CD14-positive monocyte (primary cell): ENCODE measurements at regions not wholly inside any gene's neighbourhood (a gene's known extent, or its start where the extent isn't known, plus 50 kb on each side); places are given as distances from the start of the nearest gene placed in this dataset.

ENCODE experiments used
- DNase-seq, 3 donors: peaks; one replicate each; pipeline ENCODE4 v3.0.0-alpha.2; 2011 to 2022
- H2AFZ ChIP-seq: 2 replicates; pipeline ENCODE4 v1.6.0; 2012; ENCODE audit warnings: mild to moderate bottlenecking, low read depth, low read length, inconsistent platforms; ENCODE audit not compliant: insufficient read depth, poor library complexity, severe bottlenecking
- H3K27ac ChIP-seq, 2 donors: 1 replicate in 1 of 2; 2 replicates in 1 of 2; pipeline ENCODE4 v1.5.1; 2012 to 2013; ENCODE audit warnings: low read length in 2 of 2, control low read depth in 1 of 2, inconsistent platforms in 1 of 2, low read depth in 1 of 2, mild to moderate bottlenecking in 1 of 2
- H3K27me3 ChIP-seq, 2 donors: one replicate each; pipeline versions ENCODE4 v1.6.0 to v1.6.1; 2011 to 2013; ENCODE audit warnings: low read length in 2 of 2; ENCODE audit not compliant: control insufficient read depth in 2 of 2, insufficient read depth in 2 of 2
- H3K36me3 ChIP-seq, 2 donors: replicated peaks in 1 of 2; 1 replicate in 1 of 2; 2 replicates in 1 of 2; pipeline versions ENCODE4 v1.5.1 to v1.6.1; 2012 to 2013; ENCODE audit warnings: low read length in 2 of 2, control low read depth in 1 of 2, inconsistent platforms in 1 of 2, mild to moderate bottlenecking in 1 of 2; ENCODE audit not compliant: insufficient read depth in 2 of 2, control insufficient read depth in 1 of 2
- H3K4me1 ChIP-seq, 2 donors: 1 replicate in 1 of 2; 2 replicates in 1 of 2; pipeline versions ENCODE4 v1.5.1 to v1.6.1; 2012 to 2013; ENCODE audit warnings: low read length in 2 of 2, control low read depth in 1 of 2, inconsistent platforms in 1 of 2, mild to moderate bottlenecking in 1 of 2, moderate library complexity in 1 of 2; ENCODE audit not compliant: insufficient read depth in 2 of 2, control insufficient read depth in 1 of 2
- H3K4me2 ChIP-seq: replicated peaks from 2 replicates; pipeline ENCODE3; 2012; ENCODE audit warnings: low read length, moderate library complexity, mild to moderate bottlenecking; ENCODE audit not compliant: poor library complexity, severe bottlenecking; ENCODE audit errors: extremely low read depth
- H3K4me3 ChIP-seq, 3 experiments: fragments of 200-600 bp in 1 of 3; sonication (generic) in 1 of 3; replicated peaks in 1 of 3; 1 replicate in 2 of 3; 2 replicates in 1 of 3; pipeline ENCODE4 v1.5.1; 2011 to 2013; ENCODE audit warnings: low read length in 3 of 3, mild to moderate bottlenecking in 3 of 3, control low read depth in 2 of 3, low read depth in 2 of 3, inconsistent platforms in 1 of 3, moderate library complexity in 1 of 3
- H3K79me2 ChIP-seq: 2 replicates; pipeline ENCODE4 v1.6.0; 2012; ENCODE audit warnings: mild to moderate bottlenecking, control low read depth, inconsistent platforms, low read length, moderate library complexity; ENCODE audit not compliant: insufficient read depth
- H3K9ac ChIP-seq: 2 replicates; pipeline ENCODE4 v1.6.0; 2017; ENCODE audit warnings: low read length, mild to moderate bottlenecking; ENCODE audit not compliant: insufficient read depth, poor library complexity, severe bottlenecking
- H3K9me3 ChIP-seq, 2 donors: replicated peaks in 1 of 2; 1 replicate in 1 of 2; 2 replicates in 1 of 2; pipeline versions ENCODE4 v1.5.1 to v1.6.1; 2012 to 2013; ENCODE audit warnings: low read length in 2 of 2, control low read depth in 1 of 2; ENCODE audit not compliant: control insufficient read depth in 1 of 2, insufficient read depth in 1 of 2
- H4K20me1 ChIP-seq: 2 replicates; pipeline ENCODE4 v1.6.0; 2012; ENCODE audit warnings: mild to moderate bottlenecking, low read length, control low read depth, moderate library complexity; ENCODE audit not compliant: insufficient read depth
- H3K27ac Mint-ChIP-seq, 7 donors: one replicate each; pipeline ENCODE4 v1.8.0; 2020; ENCODE audit warnings: mild to moderate bottlenecking in 7 of 7, mixed read lengths in 7 of 7, moderate library complexity in 6 of 7, inconsistent platforms in 2 of 7
- H3K27me3 Mint-ChIP-seq, 3 donors: one replicate each; pipeline ENCODE4 v1.8.0; 2021 to 2022; ENCODE audit warnings: low read depth in 3 of 3, mild to moderate bottlenecking in 3 of 3, mixed read lengths in 3 of 3, moderate library complexity in 3 of 3, inconsistent platforms in 1 of 3
- H3K36me3 Mint-ChIP-seq, 2 donors: one replicate each; pipeline ENCODE4 v1.8.0; 2020; ENCODE audit warnings: mixed read lengths in 2 of 2, inconsistent platforms in 1 of 2, mild to moderate bottlenecking in 1 of 2
- H3K4me1 Mint-ChIP-seq: one replicate; pipeline ENCODE4 v1.8.0; 2020; ENCODE audit warnings: mild to moderate bottlenecking, mixed read lengths
- H3K4me3 Mint-ChIP-seq, 2 donors: one replicate each; pipeline ENCODE4 v1.8.0; 2020; ENCODE audit warnings: mild to moderate bottlenecking in 2 of 2, mixed read lengths in 2 of 2, moderate library complexity in 1 of 2
- H3K9me3 Mint-ChIP-seq, 7 donors: one replicate each; pipeline ENCODE4 v1.8.0; 2020 to 2022; ENCODE audit warnings: mixed read lengths in 7 of 7, mild to moderate bottlenecking in 6 of 7, moderate library complexity in 6 of 7, inconsistent platforms in 2 of 7
- WGBS: methylation state at CpG from one replicate; pipeline ENCODE4 v1.1.5; 2013; ENCODE audit warnings: missing lambda C conversion rate; ENCODE audit not compliant: insufficient coverage; 5-methylcytosine and 5-hydroxymethylcytosine counted together
- intact Hi-C, 2 donors: fragments of 100-400 bp; cut with micrococcal nuclease; formaldehyde crosslinking; loops; one replicate each; pipeline versions ENCODE4 v1.15.0 to v1.15.1; 2023
- TF ChIP-seq, protein P1 (sequence below): fragments of 200-600 bp; IDR thresholded peaks from one replicate; pipeline ENCODE4 v1.8.0; 2022; ENCODE audit warnings: antibody characterized with exemption, mild to moderate bottlenecking

DNA sequence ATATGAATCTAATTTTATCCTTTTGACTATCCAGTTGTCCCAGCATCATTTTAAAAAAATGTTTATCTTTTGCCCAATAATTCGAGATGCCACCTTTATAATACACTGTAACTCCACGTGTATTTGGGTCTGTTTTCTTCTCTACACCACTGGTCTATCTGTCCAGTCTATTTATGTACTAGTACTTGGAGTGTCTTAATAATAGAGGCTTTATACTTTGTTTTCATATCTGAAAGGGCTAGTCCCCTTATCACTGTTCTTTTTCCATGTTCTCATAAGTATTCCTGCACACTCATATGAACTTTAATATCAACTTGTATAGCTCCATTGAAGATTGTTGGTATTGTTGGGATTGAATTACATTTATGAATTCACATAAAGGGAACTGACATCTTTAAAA, 101.1 kb upstream of the RMP24 start:
- no peaks in the 10 kb centered on the region for H4K20me1 ChIP-seq
- no peaks in the 10 kb centered on the region for H3K79me2 ChIP-seq
- no peak overlapping the region for H3K9ac ChIP-seq
- H3K4me3 ChIP-seq = no peak overlapping the region
- no peak overlapping the region for H3K27ac ChIP-seq
- peaks cover 0 to 4% of the 10 kb centered on the region in 2 donors for H3K4me1 ChIP-seq
- no peak overlapping the region for H3K4me3 Mint-ChIP-seq
- H3K36me3 Mint-ChIP-seq = no peaks in the 10 kb centered on the region
- no peak overlapping the region for H3K27ac Mint-ChIP-seq
- DNase-seq = no peak
- H3K27me3 Mint-ChIP-seq = peaks cover 0 to 1% (median 0%) of the 10 kb centered on the region in 3 donors
- H3K27me3 ChIP-seq = no peaks in the 10 kb centered on the region
- H3K4me1 Mint-ChIP-seq = peaks cover 6% of the 10 kb centered on the region
- H2AFZ ChIP-seq = no peak overlapping the region
- H3K36me3 ChIP-seq = no peaks in the 10 kb centered on the region
- intact Hi-C loops = no loop called here
- no peak overlapping the region for H3K4me2 ChIP-seq
- peaks cover 15 to 21% of the 10 kb centered on the region in 2 donors for H3K9me3 ChIP-seq
- H3K9me3 Mint-ChIP-seq = peaks cover 0 to 18% (median 14%) of the 10 kb centered on the region in 7 donors
- no CpG with 5 or more reads among the region's 2 CpGs for WGBS
- TF ChIP-seq, protein P1, sequence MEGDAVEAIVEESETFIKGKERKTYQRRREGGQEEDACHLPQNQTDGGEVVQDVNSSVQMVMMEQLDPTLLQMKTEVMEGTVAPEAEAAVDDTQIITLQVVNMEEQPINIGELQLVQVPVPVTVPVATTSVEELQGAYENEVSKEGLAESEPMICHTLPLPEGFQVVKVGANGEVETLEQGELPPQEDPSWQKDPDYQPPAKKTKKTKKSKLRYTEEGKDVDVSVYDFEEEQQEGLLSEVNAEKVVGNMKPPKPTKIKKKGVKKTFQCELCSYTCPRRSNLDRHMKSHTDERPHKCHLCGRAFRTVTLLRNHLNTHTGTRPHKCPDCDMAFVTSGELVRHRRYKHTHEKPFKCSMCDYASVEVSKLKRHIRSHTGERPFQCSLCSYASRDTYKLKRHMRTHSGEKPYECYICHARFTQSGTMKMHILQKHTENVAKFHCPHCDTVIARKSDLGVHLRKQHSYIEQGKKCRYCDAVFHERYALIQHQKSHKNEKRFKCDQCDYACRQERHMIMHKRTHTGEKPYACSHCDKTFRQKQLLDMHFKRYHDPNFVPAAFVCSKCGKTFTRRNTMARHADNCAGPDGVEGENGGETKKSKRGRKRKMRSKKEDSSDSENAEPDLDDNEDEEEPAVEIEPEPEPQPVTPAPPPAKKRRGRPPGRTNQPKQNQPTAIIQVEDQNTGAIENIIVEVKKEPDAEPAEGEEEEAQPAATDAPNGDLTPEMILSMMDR = no peak

DNA sequence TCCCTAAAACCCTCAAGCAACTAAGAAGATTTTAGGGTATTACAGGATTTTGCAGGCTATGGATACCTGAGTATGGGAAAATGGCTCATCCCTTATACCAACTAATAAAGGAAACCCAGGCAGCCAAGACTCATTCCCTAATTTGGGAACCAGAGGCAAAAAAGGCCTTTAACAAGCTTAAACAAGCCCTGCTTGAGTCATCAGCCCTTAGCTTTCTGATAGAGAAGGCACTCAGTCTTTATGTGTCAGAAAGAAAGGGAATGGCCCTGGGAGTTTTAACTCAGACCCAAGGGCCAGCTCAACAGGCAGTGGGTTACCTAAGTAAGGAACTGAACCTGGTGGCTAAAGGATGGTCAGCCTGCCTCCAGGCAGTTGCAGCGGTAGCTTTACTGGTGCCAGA, 96.9 kb upstream of the RMP24 start:
- no peak overlapping the region for H3K27ac ChIP-seq
- H3K36me3 ChIP-seq = no peaks in the 10 kb centered on the region
- peaks cover 0 to 5% (median 1%) of the 10 kb centered on the region in 3 donors for H3K27me3 Mint-ChIP-seq
- WGBS = no CpG with 5 or more reads among the region's 1 CpG
- H3K4me1 Mint-ChIP-seq = no peaks in the 10 kb centered on the region
- H3K36me3 Mint-ChIP-seq = no peaks in the 10 kb centered on the region
- no peaks in the 10 kb centered on the region for H3K27me3 ChIP-seq
- H3K4me3 Mint-ChIP-seq = no peak overlapping the region
- no peak overlapping the region for H2AFZ ChIP-seq
- DNase-seq = no peak
- no peaks in the 10 kb centered on the region for H3K4me1 ChIP-seq
- no peak overlapping the region for H3K27ac Mint-ChIP-seq
- no peaks in the 10 kb centered on the region for H3K79me2 ChIP-seq
- H3K9ac ChIP-seq = no peak overlapping the region
- TF ChIP-seq, protein P1 = no peak
- intact Hi-C loops = no loop called here
- no peaks in the 10 kb centered on the region for H4K20me1 ChIP-seq
- H3K4me2 ChIP-seq = no peak overlapping the region
- peaks cover 3 to 19% (median 12%) of the 10 kb centered on the region in 7 donors for H3K9me3 Mint-ChIP-seq
- peaks cover 15 to 21% of the 10 kb centered on the region in 2 donors for H3K9me3 ChIP-seq
- no peak overlapping the region for H3K4me3 ChIP-seq
